Kidney (tissue), 13 donors: ENCODE measurements at regions not wholly inside any gene's neighbourhood (a gene's known extent, or its start where the extent isn't known, plus 50 kb on each side); places are given as distances from the start of the nearest gene placed in this dataset.

Experiments used
- DNase-seq, 5 donors: peaks; one replicate each; pipeline ENCODE4 v3.0.0-alpha.2; 2013 to 2020
- FAIRE-seq: peaks from 2 replicates; lab custom pipeline; 2012; peaks lifted over from hg19 to GRCh38; lab: Jason Lieb, UNC
- H3K27ac ChIP-seq, 2 donors: one replicate each; pipeline ENCODE4 v1.7.0; 2013; ENCODE audit warnings: low read depth in 2 of 2, low read length in 2 of 2, inconsistent platforms in 1 of 2
- H3K27me3 ChIP-seq: one replicate; pipeline ENCODE4 v1.7.1; 2013; ENCODE audit warnings: low read length, inconsistent platforms; ENCODE audit not compliant: control insufficient read depth, insufficient read depth
- H3K36me3 ChIP-seq, 3 donors: one replicate each; pipeline versions ENCODE4 v1.7.0 to v1.7.1; 2013; ENCODE audit warnings: low read length in 3 of 3, control low read depth in 1 of 3, inconsistent platforms in 1 of 3; ENCODE audit not compliant: insufficient read depth in 3 of 3, control insufficient read depth in 2 of 3
- H3K4me1 ChIP-seq, 3 donors: one replicate each; pipeline versions ENCODE4 v1.7.0 to v1.7.1; 2013; ENCODE audit warnings: low read length in 3 of 3, inconsistent platforms in 1 of 3, low read depth in 1 of 3; ENCODE audit not compliant: control insufficient read depth in 2 of 3, insufficient read depth in 2 of 3
- H3K4me3 ChIP-seq, 3 donors: one replicate each; pipeline versions ENCODE4 v1.7.0 to v1.8.1; 2013; ENCODE audit warnings: low read length in 3 of 3, control low read depth in 1 of 3, inconsistent platforms in 1 of 3
- H3K9ac ChIP-seq, 3 donors: one replicate each; pipeline versions ENCODE4 v1.7.0 to v1.7.1; 2013; ENCODE audit warnings: low read length in 3 of 3, control low read depth in 1 of 3, inconsistent platforms in 1 of 3
- H3K9me3 ChIP-seq, 3 donors: one replicate each; pipeline versions ENCODE4 v1.7.0 to v1.7.1; 2013; ENCODE audit warnings: low read length in 3 of 3, control low read depth in 1 of 3, inconsistent platforms in 1 of 3; ENCODE audit not compliant: control insufficient read depth in 2 of 3, insufficient read depth in 1 of 3
- CTCF ChIP-seq: IDR thresholded peaks from 3 replicates; pipeline ENCODE4 v1.5.1; 2012; ENCODE audit warnings: mild to moderate bottlenecking, moderate library complexity, borderline replicate concordance; ENCODE audit not compliant: insufficient read depth; ENCODE audit errors: extremely low read depth
- intact Hi-C: fragments of 100-400 bp; cut with DNase I; formaldehyde crosslinking; loops from one replicate; pipeline ENCODE4 v1.11.1; 2022
- donor health status: control.
- donor health status: control.
- donor health status: control.
- donor health status: control.
- donor health status: control.
- donor health status: DM: yes; HTN: yes; CAD: no.
- donor health status: Normal renal cell carcinoma (clear cell type).

DNA sequence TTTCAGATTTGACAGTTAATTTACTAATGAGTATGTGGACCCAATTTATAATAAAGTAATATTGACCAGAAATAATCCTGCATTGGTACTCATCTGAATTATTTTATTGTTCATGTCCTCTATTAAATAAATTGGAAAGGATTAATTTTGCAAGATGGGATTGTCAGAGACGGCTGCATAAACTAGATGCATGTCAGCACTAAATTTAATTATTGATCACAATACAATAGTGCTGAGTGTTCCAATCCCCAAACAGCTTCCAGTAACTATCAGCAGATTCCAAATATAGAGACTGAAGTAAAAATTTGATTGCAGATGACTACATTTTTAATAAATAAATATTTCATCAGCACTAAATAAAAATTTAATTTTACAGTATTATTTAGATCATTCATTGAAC, 387.2 kb downstream of the GRB14 start:
- no peak overlapping the region for H3K4me3 ChIP-seq

GRCh38 chr2:164224007-164224406, 397.3 kb downstream of the GRB14 start:
- Histone ChIP-seq H3K4me1 (no peaks in the 10 kb centered on the region), H3K36me3 (no peaks in the 10 kb centered on the region), H3K9ac (no peak overlapping the region), H3K27ac (no peak overlapping the region), H3K4me3 (no peak overlapping the region), H3K9me3 (no peaks in the 10 kb centered on the region), H3K27me3 (no peaks in the 10 kb centered on the region)
- intact Hi-C loops, result no loop called here
- DNase-seq, result no peak
- TF ChIP-seq CTCF, result no peak
- no peak for FAIRE-seq

More for the DNA sequence above, 387.2 kb downstream of the GRB14 start:
- Histone ChIP-seq H3K4me1 (no peaks in the 10 kb centered on the region), H3K27me3 (no peaks in the 10 kb centered on the region), H3K9ac (no peak overlapping the region), H3K9me3 (no peaks in the 10 kb centered on the region), H3K36me3 (no peaks in the 10 kb centered on the region), H3K27ac (no peak overlapping the region)
- intact Hi-C loops, result no loop called here
- no peak for TF ChIP-seq CTCF
- FAIRE-seq, result no peak
- DNase-seq, result no peak

GRCh38 chr2:164221473-164221872, 399.8 kb downstream of the GRB14 start:
- FAIRE-seq (no peak), DNase-seq (no peak)
- no peaks in the 10 kb centered on the region for H3K27me3 ChIP-seq
- intact Hi-C loops, result no loop called here
- TF ChIP-seq CTCF, result no peak
- H3K27ac ChIP-seq, result no peak overlapping the region
- no peak overlapping the region for H3K4me3 ChIP-seq
- H3K9me3 ChIP-seq, result no peaks in the 10 kb centered on the region
- no peaks in the 10 kb centered on the region for H3K36me3 ChIP-seq
- no peak overlapping the region for H3K9ac ChIP-seq
- H3K4me1 ChIP-seq, result no peaks in the 10 kb centered on the region

DNA sequence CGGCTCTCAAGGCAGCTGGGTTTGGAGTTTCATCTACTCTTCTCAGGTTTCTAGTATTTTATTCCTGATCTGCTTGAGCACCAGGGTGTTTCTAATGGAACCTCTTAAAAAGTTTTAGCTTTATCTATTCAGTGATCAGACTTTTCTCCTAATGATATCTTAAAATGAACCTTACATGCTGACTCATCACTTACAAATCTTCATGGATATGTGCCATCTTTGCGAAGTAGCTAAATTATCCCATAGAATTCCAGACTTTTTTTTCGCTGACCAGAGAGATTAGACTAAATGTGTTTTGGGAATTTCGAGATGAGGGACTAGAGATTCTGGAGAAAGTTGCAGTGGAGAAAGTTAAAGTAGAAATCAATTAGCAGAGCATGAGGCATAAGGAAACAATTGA, 401.0 kb downstream of the GRB14 start:
- Histone ChIP-seq H3K27me3 (no peaks in the 10 kb centered on the region), H3K9ac (no peak overlapping the region), H3K9me3 (no peaks in the 10 kb centered on the region), H3K27ac (no peak overlapping the region), H3K4me3 (no peak overlapping the region), H3K4me1 (no peaks in the 10 kb centered on the region), H3K36me3 (no peaks in the 10 kb centered on the region)
- FAIRE-seq (no peak), DNase-seq (no peak)
- no peak for TF ChIP-seq CTCF
- intact Hi-C loops, result no loop called here
